Gastrocnemius medialis (tissue), 4 donors: ENCODE measurements at regions not wholly inside any gene's neighbourhood (a gene's known extent, or its start where the extent isn't known, plus 50 kb on each side); places are given as distances from the start of the nearest gene placed in this dataset.

Experiments
- POLR2A ChIP-seq, 2 donors: fragments of 450-650 bp; IDR thresholded peaks; one replicate each; pipeline ENCODE4 v1.6.1; 2017; ENCODE audit warnings: antibody characterized with exemption in 2 of 2, mild to moderate bottlenecking in 2 of 2, moderate library complexity in 2 of 2
- TF ChIP-seq, protein P1 (sequence below), 5 experiments: fragments of 450-650 bp in 3 of 5; fragments of 200-600 bp in 2 of 5; sonication (generic) in 2 of 5; IDR thresholded peaks in 4 of 5; conservative IDR thresholded peaks in 1 of 5; 1 replicate in 4 of 5; 2 replicates in 1 of 5; pipeline ENCODE4 v1.5.1; 2016 to 2019; ENCODE audit warnings: antibody characterized with exemption in 5 of 5, mild to moderate bottlenecking in 3 of 5, moderate library complexity in 3 of 5

DNA sequence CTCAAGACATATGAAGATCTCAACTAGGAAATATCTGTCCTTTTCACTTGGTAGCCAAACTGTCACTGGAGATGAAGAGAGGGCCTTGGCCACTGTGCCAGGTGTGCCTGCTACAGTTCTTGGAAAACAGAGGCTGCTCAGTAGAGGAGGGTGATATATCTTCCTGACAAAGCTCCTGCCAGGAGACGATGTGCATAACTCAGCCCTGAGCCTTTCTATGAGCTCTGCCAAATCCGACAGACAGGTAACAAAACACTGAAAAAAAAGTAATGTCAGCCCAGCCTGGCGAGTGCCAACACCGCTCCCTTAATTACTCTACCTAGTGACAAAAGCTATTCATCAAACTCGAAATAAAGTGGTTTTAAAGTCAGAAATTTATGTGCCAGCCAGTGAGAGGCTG, 123.2 kb downstream of the MFSD1 start:
- TF ChIP-seq, protein P1, sequence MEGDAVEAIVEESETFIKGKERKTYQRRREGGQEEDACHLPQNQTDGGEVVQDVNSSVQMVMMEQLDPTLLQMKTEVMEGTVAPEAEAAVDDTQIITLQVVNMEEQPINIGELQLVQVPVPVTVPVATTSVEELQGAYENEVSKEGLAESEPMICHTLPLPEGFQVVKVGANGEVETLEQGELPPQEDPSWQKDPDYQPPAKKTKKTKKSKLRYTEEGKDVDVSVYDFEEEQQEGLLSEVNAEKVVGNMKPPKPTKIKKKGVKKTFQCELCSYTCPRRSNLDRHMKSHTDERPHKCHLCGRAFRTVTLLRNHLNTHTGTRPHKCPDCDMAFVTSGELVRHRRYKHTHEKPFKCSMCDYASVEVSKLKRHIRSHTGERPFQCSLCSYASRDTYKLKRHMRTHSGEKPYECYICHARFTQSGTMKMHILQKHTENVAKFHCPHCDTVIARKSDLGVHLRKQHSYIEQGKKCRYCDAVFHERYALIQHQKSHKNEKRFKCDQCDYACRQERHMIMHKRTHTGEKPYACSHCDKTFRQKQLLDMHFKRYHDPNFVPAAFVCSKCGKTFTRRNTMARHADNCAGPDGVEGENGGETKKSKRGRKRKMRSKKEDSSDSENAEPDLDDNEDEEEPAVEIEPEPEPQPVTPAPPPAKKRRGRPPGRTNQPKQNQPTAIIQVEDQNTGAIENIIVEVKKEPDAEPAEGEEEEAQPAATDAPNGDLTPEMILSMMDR (IDR thresholded peaks at IDR 0.05 in 4 of 5, conservative IDR thresholded peaks at IDR 0.05 in 1 of 5): no peak
- TF ChIP-seq POLR2A (IDR thresholded peaks at IDR 0.05): no peak
